ENCODE measurements at regions not wholly inside any gene's neighbourhood (a gene's known extent, or its start where the extent isn't known, plus 50 kb on each side); places are given as distances from the start of the nearest gene placed in this dataset.

DNA sequence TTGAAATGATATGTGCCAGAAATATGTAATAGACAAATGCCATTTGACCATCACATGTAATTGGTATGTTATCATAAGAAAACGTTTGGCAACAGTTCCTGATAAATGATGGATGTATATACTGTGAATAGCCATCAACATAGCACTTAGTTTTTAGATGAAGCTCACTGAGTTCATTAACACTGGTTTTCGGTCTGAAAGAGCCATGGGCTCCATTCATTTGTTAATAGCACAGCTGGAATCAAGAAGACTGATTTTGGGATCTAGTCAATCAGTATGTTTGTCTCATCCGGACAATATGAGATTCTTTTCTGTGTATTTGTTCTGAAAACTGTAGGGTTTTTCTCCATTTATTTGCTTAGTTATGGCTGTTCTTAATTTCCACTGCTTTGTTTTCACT, 413.5 kb upstream of the CLINT1 start:
- Histone ChIP-seq H3K27me3 (replicated peaks; ENCODE audit: control insufficient read depth, insufficient read depth, low read length) (no peaks in the 10 kb centered on the region; the same call in 1 of the 2 replicates), H3K4me3 (replicated peaks; ENCODE audit: low read depth, low read length) (no peak overlapping the region), H3K36me3 (ENCODE audit: control insufficient read depth, insufficient read depth, low read length) (no peaks in the 10 kb centered on the region)
- TF ChIP-seq, protein P1, sequence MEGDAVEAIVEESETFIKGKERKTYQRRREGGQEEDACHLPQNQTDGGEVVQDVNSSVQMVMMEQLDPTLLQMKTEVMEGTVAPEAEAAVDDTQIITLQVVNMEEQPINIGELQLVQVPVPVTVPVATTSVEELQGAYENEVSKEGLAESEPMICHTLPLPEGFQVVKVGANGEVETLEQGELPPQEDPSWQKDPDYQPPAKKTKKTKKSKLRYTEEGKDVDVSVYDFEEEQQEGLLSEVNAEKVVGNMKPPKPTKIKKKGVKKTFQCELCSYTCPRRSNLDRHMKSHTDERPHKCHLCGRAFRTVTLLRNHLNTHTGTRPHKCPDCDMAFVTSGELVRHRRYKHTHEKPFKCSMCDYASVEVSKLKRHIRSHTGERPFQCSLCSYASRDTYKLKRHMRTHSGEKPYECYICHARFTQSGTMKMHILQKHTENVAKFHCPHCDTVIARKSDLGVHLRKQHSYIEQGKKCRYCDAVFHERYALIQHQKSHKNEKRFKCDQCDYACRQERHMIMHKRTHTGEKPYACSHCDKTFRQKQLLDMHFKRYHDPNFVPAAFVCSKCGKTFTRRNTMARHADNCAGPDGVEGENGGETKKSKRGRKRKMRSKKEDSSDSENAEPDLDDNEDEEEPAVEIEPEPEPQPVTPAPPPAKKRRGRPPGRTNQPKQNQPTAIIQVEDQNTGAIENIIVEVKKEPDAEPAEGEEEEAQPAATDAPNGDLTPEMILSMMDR (IDR thresholded peaks at IDR 0.05; ENCODE audit: insufficient read depth, low read length, poor library complexity, severe bottlenecking): no peak
- no peak for DNase-seq (ENCODE audit: extremely low read depth, insufficient read length)

DNA sequence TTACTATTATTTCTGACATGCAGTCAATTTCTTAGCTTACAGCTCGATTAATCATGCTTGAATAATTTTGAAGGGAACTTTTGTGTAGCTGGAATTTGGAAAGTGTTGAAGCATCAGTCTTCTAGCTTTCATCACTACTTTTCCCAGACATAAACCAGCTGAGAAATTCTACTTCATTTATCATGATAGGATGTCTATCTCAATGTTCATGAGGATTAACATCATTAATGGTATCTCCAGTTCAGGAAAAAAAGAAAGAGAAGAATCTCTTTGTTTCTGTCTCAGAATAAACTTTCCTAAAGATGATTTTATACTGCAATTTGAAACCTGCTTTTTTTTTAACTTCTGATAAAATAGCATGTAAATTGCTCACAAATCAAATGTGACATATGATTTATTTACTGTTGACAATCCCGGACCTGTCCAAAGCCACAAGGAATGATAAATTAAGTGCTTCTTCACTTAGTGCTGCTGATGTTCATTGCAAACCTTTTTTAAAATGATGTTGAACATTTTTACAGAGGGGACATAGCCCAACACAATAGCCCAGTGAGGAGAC, 412.1 kb upstream of the CLINT1 start:
- Histone ChIP-seq H3K27me3 (replicated peaks; ENCODE audit: control insufficient read depth, insufficient read depth, low read length) (no peaks in the 10 kb centered on the region; the same call in 1 of the 2 replicates), H3K36me3 (ENCODE audit: control insufficient read depth, insufficient read depth, low read length) (no peaks in the 10 kb centered on the region), H3K4me3 (replicated peaks; ENCODE audit: low read depth, low read length) (no peak overlapping the region)
- TF ChIP-seq, protein P1 (IDR thresholded peaks at IDR 0.05; ENCODE audit: insufficient read depth, low read length, poor library complexity, severe bottlenecking): no peak
- no peak for DNase-seq (ENCODE audit: extremely low read depth, insufficient read length)

DNA sequence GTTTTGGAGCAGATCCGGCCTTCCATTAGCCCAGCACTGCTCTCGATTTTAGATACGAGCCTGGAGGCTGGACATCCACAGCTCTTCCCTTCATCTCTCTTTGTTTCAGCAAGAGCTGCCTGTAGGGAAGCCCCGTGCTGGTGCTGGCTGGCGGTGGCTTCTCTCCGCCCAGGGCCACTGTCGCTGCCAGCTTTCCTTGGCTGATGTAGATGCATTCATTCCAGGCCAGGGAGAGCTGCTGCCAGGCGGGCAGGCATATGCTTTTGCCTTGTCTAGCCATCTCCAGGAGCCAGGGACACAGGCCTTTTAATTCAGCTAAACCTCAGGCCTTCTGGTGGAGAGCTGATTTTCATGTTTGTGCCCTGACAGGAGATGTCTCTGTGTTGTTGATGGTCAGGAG, 409.3 kb upstream of the CLINT1 start:
- Histone ChIP-seq H3K27me3 (replicated peaks; ENCODE audit: control insufficient read depth, insufficient read depth, low read length) (no peaks in the 10 kb centered on the region), H3K36me3 (ENCODE audit: control insufficient read depth, insufficient read depth, low read length) (no peaks in the 10 kb centered on the region), H3K4me3 (replicated peaks; ENCODE audit: low read depth, low read length) (no peak overlapping the region)
- TF ChIP-seq, protein P1 (IDR thresholded peaks at IDR 0.05; ENCODE audit: insufficient read depth, low read length, poor library complexity, severe bottlenecking): no peak
- no peak for DNase-seq (ENCODE audit: extremely low read depth, insufficient read length)

DNA sequence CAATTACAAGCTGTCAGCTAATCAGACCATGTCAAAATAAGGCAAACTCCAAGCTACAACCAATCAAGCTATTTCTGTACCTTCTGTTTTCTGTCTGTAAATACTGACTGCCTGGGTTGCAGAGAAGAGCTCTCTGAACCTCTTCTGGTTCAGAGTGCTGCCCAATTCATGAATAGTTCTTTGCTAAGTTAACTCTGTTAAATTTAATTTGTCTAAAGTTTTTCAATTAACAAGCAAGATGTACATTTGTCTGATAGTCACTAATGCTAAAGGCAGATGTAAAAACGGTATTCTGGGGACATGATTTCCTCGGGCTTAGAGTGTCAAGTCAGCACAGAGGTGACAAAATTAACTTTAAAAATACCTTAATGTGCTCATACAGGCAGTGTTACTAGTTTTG, 408.3 kb upstream of the CLINT1 start:
- no peak overlapping the region for H3K4me3 ChIP-seq (replicated peaks; ENCODE audit: low read depth, low read length)
- no peaks in the 10 kb centered on the region for H3K36me3 ChIP-seq (ENCODE audit: control insufficient read depth, insufficient read depth, low read length)
- DNase-seq (ENCODE audit: extremely low read depth, insufficient read length): no peak
- TF ChIP-seq, protein P1 (IDR thresholded peaks at IDR 0.05; ENCODE audit: insufficient read depth, low read length, poor library complexity, severe bottlenecking): no peak
- no peaks in the 10 kb centered on the region for H3K27me3 ChIP-seq (replicated peaks; ENCODE audit: control insufficient read depth, insufficient read depth, low read length)

DNA sequence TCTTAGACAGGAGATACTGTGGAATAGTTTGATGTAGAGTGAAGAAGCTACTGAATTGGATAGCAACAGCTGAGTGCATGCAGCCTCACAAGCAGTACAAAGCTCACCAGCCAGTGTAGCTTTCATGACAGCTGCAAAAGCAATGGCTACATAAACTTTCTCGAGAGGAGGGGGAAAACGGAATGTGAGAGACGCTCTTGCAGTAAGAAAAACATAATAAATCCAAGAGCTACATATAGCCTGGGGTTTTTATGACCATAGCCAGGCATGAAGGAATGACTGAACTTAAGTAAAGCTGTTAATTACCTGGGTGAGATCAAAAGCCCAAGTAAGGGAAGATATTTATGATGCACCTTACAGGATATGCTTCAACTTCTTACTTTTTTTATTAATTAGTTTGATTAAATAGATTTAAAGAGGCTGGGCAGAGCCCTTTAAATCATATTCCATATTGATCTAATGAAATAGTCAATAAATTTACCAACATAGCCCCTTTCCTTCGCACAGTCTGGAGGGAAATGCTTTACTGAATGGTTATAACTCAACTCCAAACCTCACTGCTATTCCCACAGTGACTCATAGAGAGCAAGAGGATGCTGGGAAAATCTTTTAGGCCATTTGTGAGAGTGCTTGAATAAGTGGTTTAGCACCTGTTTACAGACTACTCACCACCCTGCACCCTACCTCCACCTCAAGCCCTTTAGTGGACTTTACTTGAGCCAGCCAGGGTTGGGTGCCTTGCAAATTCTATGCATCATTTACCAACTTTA, 407.2 kb upstream of the CLINT1 start:
- no peak for DNase-seq (ENCODE audit: extremely low read depth, insufficient read length)
- TF ChIP-seq, protein P1 (IDR thresholded peaks at IDR 0.05; ENCODE audit: insufficient read depth, low read length, poor library complexity, severe bottlenecking): no peak
- H3K27me3 ChIP-seq (replicated peaks; ENCODE audit: control insufficient read depth, insufficient read depth, low read length): no peaks in the 10 kb centered on the region
- no peaks in the 10 kb centered on the region for H3K36me3 ChIP-seq (ENCODE audit: control insufficient read depth, insufficient read depth, low read length)
- H3K4me3 ChIP-seq (replicated peaks; ENCODE audit: low read depth, low read length): no peak overlapping the region

Measured in GM06990 (cell line).